ENCODE measurements at regions not wholly inside any gene's neighbourhood (a gene's known extent, or its start where the extent isn't known, plus 50 kb on each side); places are given as distances from the start of the nearest gene placed in this dataset.
A peak's percentile ranks its signal among the peaks of the same experiment; 100 is the strongest.

DNA sequence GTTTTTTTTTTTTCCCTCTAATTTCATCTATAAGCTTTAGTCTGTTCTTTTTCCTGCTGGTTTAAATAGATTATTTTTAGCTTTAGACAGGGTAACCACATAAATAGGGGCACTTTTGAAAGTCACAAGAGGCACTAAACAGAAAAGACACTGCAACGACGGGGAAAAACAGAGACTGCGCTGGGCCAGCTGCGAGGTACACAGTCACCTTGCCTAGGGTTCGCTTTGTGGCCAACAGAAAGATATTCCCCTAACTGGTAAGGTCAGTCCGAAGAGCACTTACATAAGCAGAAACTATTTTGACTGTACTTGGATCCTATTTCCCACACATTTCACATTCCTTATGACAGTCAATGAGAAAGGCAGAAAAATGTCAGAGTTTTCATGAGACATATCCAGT, 175.6 kb upstream of the PHF14 start:
- no peak overlapping the region for H3K27ac ChIP-seq (ENCODE audit: low read length)
- peak overlapping the region; percentile 17 for H3K4me2 ChIP-seq (ENCODE audit: low read depth, low read length)
- no peaks in the 10 kb centered on the region for H3K79me2 ChIP-seq (ENCODE audit: low read length)
- no peak overlapping the region for H3K9ac ChIP-seq (ENCODE audit: low read length)
- H3K27me3 ChIP-seq (replicated peaks; ENCODE audit: insufficient read depth, low read length) = no peaks in the 10 kb centered on the region
- H3K36me3 ChIP-seq (replicated peaks; ENCODE audit: insufficient read depth, low read length) = no peaks in the 10 kb centered on the region
- TF ChIP-seq EZH2phosphoT487 (IDR thresholded peaks at IDR 0.05; ENCODE audit: low read length) = no peak
- TF ChIP-seq EZH2 (optimal IDR thresholded peaks at IDR 0.05; ENCODE audit: low read depth, low read length) = no peak
- TF ChIP-seq, protein P1, sequence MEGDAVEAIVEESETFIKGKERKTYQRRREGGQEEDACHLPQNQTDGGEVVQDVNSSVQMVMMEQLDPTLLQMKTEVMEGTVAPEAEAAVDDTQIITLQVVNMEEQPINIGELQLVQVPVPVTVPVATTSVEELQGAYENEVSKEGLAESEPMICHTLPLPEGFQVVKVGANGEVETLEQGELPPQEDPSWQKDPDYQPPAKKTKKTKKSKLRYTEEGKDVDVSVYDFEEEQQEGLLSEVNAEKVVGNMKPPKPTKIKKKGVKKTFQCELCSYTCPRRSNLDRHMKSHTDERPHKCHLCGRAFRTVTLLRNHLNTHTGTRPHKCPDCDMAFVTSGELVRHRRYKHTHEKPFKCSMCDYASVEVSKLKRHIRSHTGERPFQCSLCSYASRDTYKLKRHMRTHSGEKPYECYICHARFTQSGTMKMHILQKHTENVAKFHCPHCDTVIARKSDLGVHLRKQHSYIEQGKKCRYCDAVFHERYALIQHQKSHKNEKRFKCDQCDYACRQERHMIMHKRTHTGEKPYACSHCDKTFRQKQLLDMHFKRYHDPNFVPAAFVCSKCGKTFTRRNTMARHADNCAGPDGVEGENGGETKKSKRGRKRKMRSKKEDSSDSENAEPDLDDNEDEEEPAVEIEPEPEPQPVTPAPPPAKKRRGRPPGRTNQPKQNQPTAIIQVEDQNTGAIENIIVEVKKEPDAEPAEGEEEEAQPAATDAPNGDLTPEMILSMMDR (IDR thresholded peaks at IDR 0.05; ENCODE audit: low read length) = no peak
- no peak overlapping the region for H2AFZ ChIP-seq (ENCODE audit: low read length)
- H4K20me1 ChIP-seq (ENCODE audit: insufficient read depth, low read length) = no peaks in the 10 kb centered on the region
- no peaks in the 10 kb centered on the region for H3F3A ChIP-seq (ENCODE audit: insufficient read depth, low read length)
- no peaks in the 10 kb centered on the region for H3K9me3 ChIP-seq (replicated peaks; ENCODE audit: insufficient read depth, low read length)
- H3K4me1 ChIP-seq (ENCODE audit: low read length) = no peaks in the 10 kb centered on the region
- no peak overlapping the region for H3K4me3 ChIP-seq (ENCODE audit: low read length)
- H3K9me2 ChIP-seq (replicated peaks; ENCODE audit: insufficient read depth, low read length) = no peaks in the 10 kb centered on the region
- DNase-seq = no peak

GRCh38 chr7:10799475-10799874, 174.2 kb upstream of the PHF14 start:
- H3K4me3 ChIP-seq (ENCODE audit: low read length) = no peak overlapping the region
- H4K20me1 ChIP-seq (ENCODE audit: insufficient read depth, low read length) = no peaks in the 10 kb centered on the region
- H3K4me2 ChIP-seq (ENCODE audit: low read depth, low read length) = no peak overlapping the region
- no peak overlapping the region for H3K9ac ChIP-seq (ENCODE audit: low read length)
- no peaks in the 10 kb centered on the region for H3K9me2 ChIP-seq (replicated peaks; ENCODE audit: insufficient read depth, low read length)
- TF ChIP-seq EZH2 (optimal IDR thresholded peaks at IDR 0.05; ENCODE audit: low read depth, low read length) (no peak), EZH2phosphoT487 (IDR thresholded peaks at IDR 0.05; ENCODE audit: low read length) (no peak)
- TF ChIP-seq, protein P1 (IDR thresholded peaks at IDR 0.05; ENCODE audit: low read length) = no peak
- no peaks in the 10 kb centered on the region for H3K27me3 ChIP-seq (replicated peaks; ENCODE audit: insufficient read depth, low read length)
- H3K9me3 ChIP-seq (replicated peaks; ENCODE audit: insufficient read depth, low read length) = no peaks in the 10 kb centered on the region
- H2AFZ ChIP-seq (ENCODE audit: low read length) = no peak overlapping the region
- no peaks in the 10 kb centered on the region for H3K36me3 ChIP-seq (replicated peaks; ENCODE audit: insufficient read depth, low read length)
- DNase-seq = no peak
- H3F3A ChIP-seq (ENCODE audit: insufficient read depth, low read length) = no peaks in the 10 kb centered on the region
- no peaks in the 10 kb centered on the region for H3K4me1 ChIP-seq (ENCODE audit: low read length)
- no peak overlapping the region for H3K27ac ChIP-seq (ENCODE audit: low read length)
- H3K79me2 ChIP-seq (ENCODE audit: low read length) = no peaks in the 10 kb centered on the region

- H3K4me1 ChIP-seq (ENCODE audit: low read length) = no peaks in the 10 kb centered on the region
- no peak for DNase-seq
- H4K20me1 ChIP-seq (ENCODE audit: insufficient read depth, low read length) = no peaks in the 10 kb centered on the region
- no peaks in the 10 kb centered on the region for H3K9me2 ChIP-seq (replicated peaks; ENCODE audit: insufficient read depth, low read length)
- no peaks in the 10 kb centered on the region for H3K9me3 ChIP-seq (replicated peaks; ENCODE audit: insufficient read depth, low read length)
- no peaks in the 10 kb centered on the region for H3K27me3 ChIP-seq (replicated peaks; ENCODE audit: insufficient read depth, low read length)
- H3K36me3 ChIP-seq (replicated peaks; ENCODE audit: insufficient read depth, low read length) = no peaks in the 10 kb centered on the region
- no peak overlapping the region for H3K27ac ChIP-seq (ENCODE audit: low read length)
- H3K79me2 ChIP-seq (ENCODE audit: low read length) = no peaks in the 10 kb centered on the region
- H2AFZ ChIP-seq (ENCODE audit: low read length) = no peak overlapping the region
- TF ChIP-seq EZH2 (optimal IDR thresholded peaks at IDR 0.05; ENCODE audit: low read depth, low read length) (no peak), EZH2phosphoT487 (IDR thresholded peaks at IDR 0.05; ENCODE audit: low read length) (no peak)
- TF ChIP-seq, protein P1 (IDR thresholded peaks at IDR 0.05; ENCODE audit: low read length) = no peak
- H3K4me2 ChIP-seq (ENCODE audit: low read depth, low read length) = no peak overlapping the region
- no peaks in the 10 kb centered on the region for H3F3A ChIP-seq (ENCODE audit: insufficient read depth, low read length)
- no peak overlapping the region for H3K4me3 ChIP-seq (ENCODE audit: low read length)
- no peak overlapping the region for H3K9ac ChIP-seq (ENCODE audit: low read length)
Observed at GRCh38 chr7:10802011-10802410, 171.7 kb upstream of the PHF14 start.

All from MM.1S (cell line).